Neural cell (in vitro differentiated cells): ENCODE measurements at regions not wholly inside any gene's neighbourhood (a gene's known extent, or its start where the extent isn't known, plus 50 kb on each side); places are given as distances from the start of the nearest gene placed in this dataset.

Source experiments
- H2AFZ ChIP-seq: fragments of 200-600, 300-800 bp; sonication (generic), shearing (Covaris generic); 2 replicates; pipeline ENCODE4 v1.6.0; 2014; ENCODE audit warnings: low read depth, mild to moderate bottlenecking, antibody characterized with exemption, low read length, moderate library complexity
- H3F3A ChIP-seq: fragments of 200-600 bp; shearing (Covaris generic); 2 replicates; pipeline ENCODE4 v1.6.1; 2016; ENCODE audit warnings: mild to moderate bottlenecking, moderate library complexity, mixed read lengths, antibody characterized with exemption, low read length; ENCODE audit not compliant: insufficient read depth, poor library complexity, severe bottlenecking
- H3K27ac ChIP-seq: fragments of 200-600, 300-800 bp; sonication (generic), shearing (Covaris generic); 2 replicates; pipeline ENCODE4 v1.5.1; 2014; ENCODE audit warnings: mild to moderate bottlenecking, low read length, moderate library complexity
- H3K27me3 ChIP-seq: fragments of 300-800, 200-600 bp; sonication (generic), shearing (Covaris generic); 2 replicates; pipeline ENCODE4 v1.6.0; 2014; ENCODE audit warnings: mild to moderate bottlenecking, low read depth, low read length, moderate library complexity; ENCODE audit not compliant: insufficient read depth
- H3K36me3 ChIP-seq: fragments of 300-800, 200-600 bp; sonication (generic), shearing (Covaris generic); 2 replicates; pipeline ENCODE4 v1.5.1; 2014; ENCODE audit warnings: mild to moderate bottlenecking, antibody characterized with exemption, low read length, moderate library complexity; ENCODE audit not compliant: insufficient read depth
- H3K4me2 ChIP-seq: fragments of 300-800, 200-600 bp; sonication (generic), shearing (Covaris generic); 2 replicates; pipeline ENCODE4 v1.6.0; 2014; ENCODE audit warnings: mild to moderate bottlenecking, low read length
- H3K4me3 ChIP-seq: fragments of 300-800, 200-600 bp; sonication (generic), shearing (Covaris generic); 2 replicates; pipeline ENCODE4 v1.5.1; 2014; ENCODE audit warnings: mild to moderate bottlenecking, low read length, moderate library complexity
- H3K79me2 ChIP-seq: fragments of 200-600 bp; shearing (Covaris generic); replicated peaks from 2 replicates; pipeline ENCODE4 v1.6.0; 2014; ENCODE audit warnings: mild to moderate bottlenecking, low read length, moderate library complexity; ENCODE audit not compliant: insufficient read depth
- H3K9ac ChIP-seq: fragments of 300-800, 200-600 bp; sonication (generic), shearing (Covaris generic); 2 replicates; pipeline ENCODE4 v1.6.1; 2016; ENCODE audit warnings: mild to moderate bottlenecking, low read length, mixed read lengths
- H3K9me2 ChIP-seq: fragments of 200-600 bp; shearing (Covaris generic); 2 replicates; pipeline ENCODE4 v1.6.1; 2016; ENCODE audit warnings: mild to moderate bottlenecking, low read length, mixed read lengths; ENCODE audit not compliant: insufficient read depth
- H3K9me3 ChIP-seq: fragments of 200-600, 300-800 bp; sonication (generic), shearing (Covaris generic); 2 replicates; pipeline ENCODE4 v1.6.1; 2016; ENCODE audit warnings: mild to moderate bottlenecking, mixed run types, low read length, moderate library complexity, mixed read lengths
- H4K20me1 ChIP-seq: fragments of 200-600 bp; shearing (Covaris generic); 2 replicates; pipeline ENCODE4 v1.6.1; 2016; ENCODE audit warnings: mild to moderate bottlenecking, mixed run types; ENCODE audit not compliant: insufficient read depth
- CTCF ChIP-seq: fragments of 450-650 bp; IDR thresholded peaks from 2 replicates; pipeline ENCODE4 v1.5.1; 2014; ENCODE audit warnings: antibody characterized with exemption, mild to moderate bottlenecking, moderate library complexity; ENCODE audit not compliant: poor library complexity, severe bottlenecking
- EP300 ChIP-seq: fragments of 450-650 bp; conservative IDR thresholded peaks from 2 replicates; pipeline ENCODE4 v1.6.1; 2014; ENCODE audit warnings: antibody characterized with exemption, mild to moderate bottlenecking, moderate library complexity; ENCODE audit not compliant: poor library complexity, severe bottlenecking
- EZH2 ChIP-seq: fragments of 200-600, 300-800 bp; shearing (Covaris generic), sonication (generic); IDR thresholded peaks from 2 replicates; pipeline ENCODE4 v1.6.1; 2014; ENCODE audit warnings: antibody characterized with exemption, low read length, borderline replicate concordance, mild to moderate bottlenecking; ENCODE audit not compliant: insufficient read depth, poor library complexity, severe bottlenecking
- MXI1 ChIP-seq: fragments of 450-650 bp; conservative IDR thresholded peaks from 2 replicates; pipeline ENCODE4 v1.6.1; 2014; ENCODE audit warnings: antibody characterized with exemption, mild to moderate bottlenecking; ENCODE audit not compliant: poor library complexity, severe bottlenecking
- POLR2AphosphoS5 ChIP-seq: IDR thresholded peaks from 2 replicates; pipeline ENCODE4 v1.6.1; 2012
- RAD21 ChIP-seq: fragments of 450-650 bp; conservative IDR thresholded peaks from 2 replicates; pipeline ENCODE4 v1.6.1; 2014; ENCODE audit warnings: antibody characterized with exemption, mild to moderate bottlenecking, moderate library complexity
- SMC3 ChIP-seq: fragments of 450-650 bp; conservative IDR thresholded peaks from 2 replicates; pipeline ENCODE4 v1.6.1; 2014; ENCODE audit warnings: antibody characterized with exemption, mild to moderate bottlenecking, moderate library complexity; ENCODE audit not compliant: poor library complexity
- TAF1 ChIP-seq: IDR thresholded peaks from 2 replicates; pipeline ENCODE4 v1.6.1; 2012; ENCODE audit warnings: low read depth
- TF ChIP-seq, protein P1 (sequence below): IDR thresholded peaks from 2 replicates; pipeline ENCODE4 v1.6.1; 2012; ENCODE audit warnings: borderline replicate concordance

GRCh38 chr10:64863836-64864235 lies 1342.6 kb downstream of the REEP3 start:
- Histone ChIP-seq H4K20me1 (no peaks in the 10 kb centered on the region), H3K4me2 (no peak overlapping the region), H3K4me3 (no peak overlapping the region), H3K9me3 (no peaks in the 10 kb centered on the region), H3K36me3 (no peaks in the 10 kb centered on the region), H3K9ac (no peak overlapping the region), H3K27me3 (no peaks in the 10 kb centered on the region), H2AFZ (no peak overlapping the region), H3K79me2 (no peaks in the 10 kb centered on the region), H3K27ac (no peak overlapping the region), H3F3A (no peaks in the 10 kb centered on the region), H3K9me2 (no peaks in the 10 kb centered on the region)
- TF ChIP-seq, protein P1, sequence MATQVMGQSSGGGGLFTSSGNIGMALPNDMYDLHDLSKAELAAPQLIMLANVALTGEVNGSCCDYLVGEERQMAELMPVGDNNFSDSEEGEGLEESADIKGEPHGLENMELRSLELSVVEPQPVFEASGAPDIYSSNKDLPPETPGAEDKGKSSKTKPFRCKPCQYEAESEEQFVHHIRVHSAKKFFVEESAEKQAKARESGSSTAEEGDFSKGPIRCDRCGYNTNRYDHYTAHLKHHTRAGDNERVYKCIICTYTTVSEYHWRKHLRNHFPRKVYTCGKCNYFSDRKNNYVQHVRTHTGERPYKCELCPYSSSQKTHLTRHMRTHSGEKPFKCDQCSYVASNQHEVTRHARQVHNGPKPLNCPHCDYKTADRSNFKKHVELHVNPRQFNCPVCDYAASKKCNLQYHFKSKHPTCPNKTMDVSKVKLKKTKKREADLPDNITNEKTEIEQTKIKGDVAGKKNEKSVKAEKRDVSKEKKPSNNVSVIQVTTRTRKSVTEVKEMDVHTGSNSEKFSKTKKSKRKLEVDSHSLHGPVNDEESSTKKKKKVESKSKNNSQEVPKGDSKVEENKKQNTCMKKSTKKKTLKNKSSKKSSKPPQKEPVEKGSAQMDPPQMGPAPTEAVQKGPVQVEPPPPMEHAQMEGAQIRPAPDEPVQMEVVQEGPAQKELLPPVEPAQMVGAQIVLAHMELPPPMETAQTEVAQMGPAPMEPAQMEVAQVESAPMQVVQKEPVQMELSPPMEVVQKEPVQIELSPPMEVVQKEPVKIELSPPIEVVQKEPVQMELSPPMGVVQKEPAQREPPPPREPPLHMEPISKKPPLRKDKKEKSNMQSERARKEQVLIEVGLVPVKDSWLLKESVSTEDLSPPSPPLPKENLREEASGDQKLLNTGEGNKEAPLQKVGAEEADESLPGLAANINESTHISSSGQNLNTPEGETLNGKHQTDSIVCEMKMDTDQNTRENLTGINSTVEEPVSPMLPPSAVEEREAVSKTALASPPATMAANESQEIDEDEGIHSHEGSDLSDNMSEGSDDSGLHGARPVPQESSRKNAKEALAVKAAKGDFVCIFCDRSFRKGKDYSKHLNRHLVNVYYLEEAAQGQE: no peak
- TF ChIP-seq POLR2AphosphoS5: no peak
- TF ChIP-seq CTCF: no peak
- no peak for TF ChIP-seq SMC3
- TF ChIP-seq EP300: no peak
- TF ChIP-seq MXI1: no peak
- no peak for TF ChIP-seq RAD21
- no peak for TF ChIP-seq EZH2
- no peak for TF ChIP-seq TAF1

- no peaks in the 10 kb centered on the region for H3K79me2 ChIP-seq
- H3K27me3 ChIP-seq: no peaks in the 10 kb centered on the region
- H3K9me3 ChIP-seq: no peaks in the 10 kb centered on the region
- no peak overlapping the region for H3K9ac ChIP-seq
- no peaks in the 10 kb centered on the region for H3K36me3 ChIP-seq
- TF ChIP-seq EP300 (no peak), POLR2AphosphoS5 (no peak), TAF1 (no peak), MXI1 (no peak), CTCF (no peak), EZH2 (no peak)
- TF ChIP-seq, protein P1: no peak
- H3K27ac ChIP-seq: no peak overlapping the region
- H3F3A ChIP-seq: no peaks in the 10 kb centered on the region
- no peak overlapping the region for H2AFZ ChIP-seq
- no peaks in the 10 kb centered on the region for H3K9me2 ChIP-seq
- H3K4me3 ChIP-seq: no peak overlapping the region
- H4K20me1 ChIP-seq: no peaks in the 10 kb centered on the region
- no peak overlapping the region for H3K4me2 ChIP-seq
Observed at GRCh38 chr10:64867501-64867962, 1346.3 kb downstream of the REEP3 start.
